ENCODE measurements at regions not wholly inside any gene's neighbourhood (a gene's known extent, or its start where the extent isn't known, plus 50 kb on each side); places are given as distances from the start of the nearest gene placed in this dataset.

DNA sequence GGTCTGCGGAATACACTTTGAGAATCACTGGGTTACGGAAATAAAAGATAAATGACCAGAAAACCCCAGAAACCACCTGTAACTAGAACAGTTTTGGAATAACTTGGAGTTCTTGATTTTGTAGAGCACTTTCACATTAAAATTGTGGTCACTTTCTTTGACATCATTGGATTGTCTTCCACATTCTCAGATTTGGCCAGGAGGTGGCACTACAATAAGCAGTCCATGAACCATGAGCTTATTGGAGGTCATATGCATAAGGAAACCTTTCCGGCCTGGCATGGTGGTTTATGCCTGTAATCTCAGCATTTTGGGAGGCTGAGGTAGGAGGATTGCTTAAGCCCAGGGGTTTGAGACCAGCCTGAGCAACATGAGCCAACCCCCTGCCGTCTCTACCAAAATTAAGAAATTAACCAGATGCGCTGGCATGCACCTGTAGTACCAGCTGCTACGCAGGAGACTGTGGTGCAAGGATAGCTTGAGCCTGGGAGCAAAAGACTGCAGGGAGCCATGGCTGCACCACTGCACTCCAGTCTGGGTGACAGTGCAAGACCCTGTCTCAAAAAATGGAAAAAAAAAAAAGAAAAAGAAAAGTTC, 107.7 kb upstream of the CAND1 start:
- TF ChIP-seq POLR2A (IDR thresholded peaks at IDR 0.05) = no peak
- TF ChIP-seq, protein P1, sequence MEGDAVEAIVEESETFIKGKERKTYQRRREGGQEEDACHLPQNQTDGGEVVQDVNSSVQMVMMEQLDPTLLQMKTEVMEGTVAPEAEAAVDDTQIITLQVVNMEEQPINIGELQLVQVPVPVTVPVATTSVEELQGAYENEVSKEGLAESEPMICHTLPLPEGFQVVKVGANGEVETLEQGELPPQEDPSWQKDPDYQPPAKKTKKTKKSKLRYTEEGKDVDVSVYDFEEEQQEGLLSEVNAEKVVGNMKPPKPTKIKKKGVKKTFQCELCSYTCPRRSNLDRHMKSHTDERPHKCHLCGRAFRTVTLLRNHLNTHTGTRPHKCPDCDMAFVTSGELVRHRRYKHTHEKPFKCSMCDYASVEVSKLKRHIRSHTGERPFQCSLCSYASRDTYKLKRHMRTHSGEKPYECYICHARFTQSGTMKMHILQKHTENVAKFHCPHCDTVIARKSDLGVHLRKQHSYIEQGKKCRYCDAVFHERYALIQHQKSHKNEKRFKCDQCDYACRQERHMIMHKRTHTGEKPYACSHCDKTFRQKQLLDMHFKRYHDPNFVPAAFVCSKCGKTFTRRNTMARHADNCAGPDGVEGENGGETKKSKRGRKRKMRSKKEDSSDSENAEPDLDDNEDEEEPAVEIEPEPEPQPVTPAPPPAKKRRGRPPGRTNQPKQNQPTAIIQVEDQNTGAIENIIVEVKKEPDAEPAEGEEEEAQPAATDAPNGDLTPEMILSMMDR (IDR thresholded peaks at IDR 0.05) = no peak
- no peak for TF ChIP-seq POLR2AphosphoS5 (IDR thresholded peaks at IDR 0.05; ENCODE audit: insufficient read depth in 1 of 2, low read depth in 1 of 2)

Measured in vagina (tissue), 2 donors.